ENCODE measurements at regions not wholly inside any gene's neighbourhood (a gene's known extent, or its start where the extent isn't known, plus 50 kb on each side); places are given as distances from the start of the nearest gene placed in this dataset.

GRCh38 chr14:87196436-87196835, 796.5 kb downstream of the GALC start:
- TF ChIP-seq CTCF (IDR thresholded peaks at IDR 0.05) (no peak), POLR2A (IDR thresholded peaks at IDR 0.05) (no peak)
